ENCODE measurements at regions not wholly inside any gene's neighbourhood (a gene's known extent, or its start where the extent isn't known, plus 50 kb on each side); places are given as distances from the start of the nearest gene placed in this dataset.

DNA sequence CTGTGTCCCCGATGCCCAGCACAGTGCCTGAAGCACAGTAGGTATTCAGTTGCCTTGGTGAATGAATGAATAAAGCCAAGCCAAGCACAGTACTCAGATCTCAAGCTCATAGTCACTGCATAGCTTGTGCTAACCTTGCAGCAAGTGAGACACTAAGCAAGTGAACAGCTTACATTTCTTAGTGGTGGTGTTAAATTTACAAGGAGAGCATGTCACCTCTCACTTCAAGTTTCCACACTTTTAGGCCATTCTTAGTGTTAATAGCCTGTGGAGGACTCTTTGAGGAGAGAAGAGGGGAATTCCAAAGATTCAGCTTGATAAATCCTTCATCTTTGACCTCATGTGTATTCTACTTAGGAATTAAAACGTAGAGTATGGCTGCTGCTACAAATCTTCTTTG, 104.7 kb downstream of the C9orf152 start:
- no peak for DNase-seq

DNA sequence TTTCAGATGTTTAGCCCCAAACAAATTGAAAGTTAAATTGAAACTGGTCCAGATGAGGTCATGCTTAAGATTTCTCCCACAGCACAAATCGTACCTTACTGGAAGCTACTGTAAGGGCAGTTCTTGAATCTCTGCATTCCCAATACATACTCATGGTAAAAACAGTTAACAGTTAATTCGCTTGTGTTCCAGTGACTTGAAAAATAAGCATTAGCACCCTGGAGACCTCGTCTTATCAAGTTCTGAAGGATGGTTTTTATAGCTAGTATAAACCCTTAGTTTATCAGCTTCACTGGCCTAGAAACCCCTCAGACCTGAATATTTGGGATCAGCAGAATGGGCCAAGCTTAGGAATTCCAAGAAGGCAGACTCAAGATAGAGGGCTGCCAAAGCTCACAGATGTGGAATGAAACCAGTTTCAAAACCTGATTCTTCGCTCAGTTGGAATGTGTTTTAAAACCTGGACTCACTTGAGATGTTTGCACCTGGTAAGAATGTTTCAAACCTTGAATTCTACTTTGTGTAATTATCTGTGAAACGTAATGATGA, 103.6 kb downstream of the C9orf152 start:
- no peak for DNase-seq

DNA sequence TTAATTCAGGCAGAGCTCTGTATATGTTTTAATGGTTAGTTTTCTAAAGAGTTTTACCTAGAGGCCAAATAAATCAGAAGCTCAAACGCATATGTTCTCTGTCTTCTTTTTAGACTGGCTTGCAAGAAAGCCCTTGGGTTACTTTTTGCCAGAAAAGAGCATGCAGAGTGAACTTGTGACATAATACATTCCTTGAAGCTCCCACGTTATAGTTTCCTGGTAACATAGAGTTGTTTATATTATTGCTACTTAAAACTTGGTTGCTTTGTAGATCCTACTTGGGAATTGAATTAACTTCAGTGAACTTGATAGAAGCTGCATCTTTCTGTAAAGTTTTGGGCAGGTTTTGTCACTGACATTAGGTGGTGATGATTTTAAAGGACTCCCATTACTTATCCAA, 102.9 kb downstream of the C9orf152 start:
- no peak for DNase-seq

DNA sequence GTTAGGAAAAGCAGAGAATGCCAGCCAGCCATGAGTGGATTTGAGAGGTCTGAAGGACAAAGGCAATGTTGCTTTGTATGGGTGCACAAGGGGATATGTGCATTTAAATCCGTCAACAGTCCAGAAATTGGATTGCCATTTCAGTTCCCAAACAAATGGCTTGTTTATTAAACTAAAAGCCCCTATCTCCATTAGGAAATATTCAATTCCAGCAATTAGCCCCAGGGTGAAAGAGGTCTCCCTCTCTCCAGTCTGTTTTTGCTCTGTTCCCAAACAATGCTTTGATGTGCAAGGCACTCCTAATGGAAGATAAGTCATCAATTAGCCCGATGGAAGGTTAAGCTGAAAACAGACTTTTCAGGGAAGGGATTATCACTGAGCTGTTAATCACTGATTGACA, 101.3 kb downstream of the C9orf152 start:
- no peak for DNase-seq

DNA sequence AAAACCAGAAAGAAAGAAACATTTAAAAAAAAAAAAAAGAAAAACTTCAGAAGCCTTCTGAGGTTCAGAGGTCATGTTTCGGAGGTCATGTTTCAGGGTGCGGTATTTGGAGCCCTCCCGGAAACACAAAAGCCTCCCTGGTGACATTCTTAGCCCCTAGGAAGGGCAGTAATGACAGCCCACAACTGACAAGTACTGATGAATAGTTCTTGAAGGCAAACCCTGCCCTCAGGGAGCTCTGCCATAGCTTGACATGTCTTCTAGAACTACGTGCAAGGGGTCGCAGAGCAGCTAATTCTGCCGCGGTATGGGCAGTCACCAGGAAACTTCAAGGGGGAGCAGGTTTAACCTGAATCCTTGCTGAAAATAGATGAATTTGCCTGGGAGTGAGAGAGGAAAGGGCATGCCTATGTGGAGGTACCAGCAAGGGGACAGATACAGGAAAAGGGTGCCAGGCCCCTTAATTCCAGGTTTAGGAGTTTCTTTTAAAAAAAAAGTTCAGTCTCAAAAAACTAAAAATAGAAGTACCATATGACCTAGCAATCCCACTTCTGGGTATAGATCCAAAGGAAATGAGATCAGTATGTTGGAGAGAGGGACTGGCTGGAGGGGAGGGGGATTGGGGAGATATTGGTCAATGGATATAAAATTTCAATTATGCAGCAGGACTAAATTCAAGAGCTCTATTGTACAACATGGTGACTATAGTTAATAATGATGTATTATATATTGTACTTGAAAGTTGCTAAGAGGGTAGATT, 98.4 kb downstream of the C9orf152 start:
- DNase-seq: no peak

DNA sequence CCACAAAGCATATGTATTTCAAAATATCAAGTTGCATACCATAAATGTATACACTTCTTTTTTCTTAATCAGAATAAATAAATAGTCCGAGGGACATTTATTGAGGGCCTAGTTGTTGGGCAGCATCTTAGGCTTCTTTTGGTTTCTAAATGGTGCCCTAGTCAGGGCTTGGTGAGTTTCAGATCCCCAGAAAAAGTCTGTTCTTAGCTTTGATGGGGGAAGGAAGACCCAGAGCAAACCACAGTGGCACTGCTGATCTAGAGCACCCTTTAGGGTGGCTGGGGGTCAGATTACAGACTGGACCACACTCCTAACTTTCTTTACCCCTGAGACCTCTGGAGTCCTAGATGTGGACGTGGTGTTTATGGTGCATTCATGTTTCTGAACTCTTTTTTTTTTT, 97.8 kb downstream of the C9orf152 start:
- no peak for DNase-seq

DNA sequence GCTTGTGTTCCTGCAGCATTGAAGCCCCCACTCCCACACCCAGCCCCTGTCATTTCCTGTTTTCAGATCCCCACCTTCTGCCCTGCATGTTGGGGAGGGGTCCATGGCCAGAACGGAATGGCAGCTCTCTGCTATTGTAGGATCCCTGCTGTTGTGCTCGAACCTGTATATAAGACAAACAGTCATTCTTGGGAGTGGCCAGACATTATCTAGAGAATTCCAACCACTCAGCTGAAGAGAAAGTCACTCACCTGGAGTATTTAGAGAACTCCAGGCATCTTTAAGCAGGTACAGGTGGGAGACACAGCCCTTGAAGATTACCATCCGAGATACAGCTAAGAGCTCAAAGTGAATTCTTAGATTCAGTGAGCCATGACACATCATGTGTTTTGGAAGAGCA, 96.1 kb downstream of the C9orf152 start:
- no peak for DNase-seq

DNA sequence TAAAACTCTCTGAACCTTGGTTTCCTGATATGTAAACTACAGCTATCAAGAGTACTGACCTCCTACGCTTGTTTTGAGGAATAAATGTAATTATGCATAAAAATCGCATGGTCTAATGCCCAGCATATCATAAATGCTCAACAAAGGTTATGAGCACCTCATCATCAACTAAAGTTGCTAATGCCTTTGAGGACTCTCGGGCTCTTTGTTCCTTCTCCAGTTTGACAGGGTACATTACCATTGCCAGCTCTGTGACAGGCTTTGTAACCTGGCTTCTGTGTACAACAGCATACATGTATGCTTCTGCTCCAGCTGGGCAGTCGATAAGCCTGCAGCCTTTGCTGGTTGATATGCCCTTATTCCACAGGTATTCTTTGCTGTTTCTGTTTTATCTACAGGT, 95.2 kb downstream of the C9orf152 start:
- DNase-seq: no peak

DNA sequence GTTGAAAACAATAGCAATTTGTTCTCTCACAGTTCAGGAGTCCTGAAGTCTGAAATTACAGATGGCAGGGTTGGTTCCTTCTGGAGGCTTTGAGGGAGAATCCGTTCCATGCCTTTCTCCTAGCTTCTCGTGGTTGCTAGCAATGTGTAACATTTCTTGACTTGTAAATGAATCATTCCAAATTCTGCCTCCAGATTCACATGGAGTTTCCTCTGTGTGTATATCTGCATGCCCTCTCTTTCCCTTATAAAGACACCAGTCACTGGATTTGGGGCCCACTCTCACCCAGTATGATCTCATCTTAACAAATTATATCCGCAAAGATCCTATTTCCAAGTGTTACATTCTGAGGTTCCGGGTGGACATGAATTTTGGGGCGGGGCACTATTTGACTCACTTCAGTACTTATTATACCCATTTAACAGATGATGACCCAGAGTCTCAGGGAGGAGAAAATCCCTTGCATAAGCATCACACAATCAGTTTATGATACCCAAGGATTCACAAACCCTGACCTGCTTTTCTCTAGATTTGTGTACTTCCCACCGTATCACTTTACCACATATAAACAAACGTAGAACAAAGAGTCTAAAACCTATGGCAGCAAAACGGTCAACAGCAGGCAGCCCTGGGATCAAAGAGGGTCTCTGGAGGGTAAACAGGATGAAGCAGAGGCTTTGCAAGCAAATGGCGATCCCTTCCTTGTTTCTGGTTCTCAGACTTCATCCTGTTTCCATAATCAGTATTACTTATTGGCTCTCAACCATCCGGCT, 93.7 kb downstream of the C9orf152 start:
- no peak for DNase-seq

DNA sequence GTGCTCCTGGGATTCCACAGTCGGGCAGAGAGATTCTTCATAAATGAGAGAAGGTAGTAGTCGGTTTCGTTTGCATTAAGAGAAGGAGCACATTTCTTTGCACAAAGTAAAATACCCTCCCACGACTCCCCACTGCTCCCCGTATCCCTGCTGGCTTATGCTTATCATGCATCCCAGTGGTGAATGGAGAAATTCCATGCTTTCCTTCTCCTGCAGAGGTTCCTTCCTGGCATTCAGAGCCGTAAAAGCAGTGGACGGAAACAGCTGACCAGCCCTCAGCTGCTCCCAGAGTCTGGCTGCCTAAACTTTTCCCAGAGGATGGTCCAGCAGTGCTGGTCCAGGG, 93.1 kb downstream of the C9orf152 start:
- no peak for DNase-seq

DNA sequence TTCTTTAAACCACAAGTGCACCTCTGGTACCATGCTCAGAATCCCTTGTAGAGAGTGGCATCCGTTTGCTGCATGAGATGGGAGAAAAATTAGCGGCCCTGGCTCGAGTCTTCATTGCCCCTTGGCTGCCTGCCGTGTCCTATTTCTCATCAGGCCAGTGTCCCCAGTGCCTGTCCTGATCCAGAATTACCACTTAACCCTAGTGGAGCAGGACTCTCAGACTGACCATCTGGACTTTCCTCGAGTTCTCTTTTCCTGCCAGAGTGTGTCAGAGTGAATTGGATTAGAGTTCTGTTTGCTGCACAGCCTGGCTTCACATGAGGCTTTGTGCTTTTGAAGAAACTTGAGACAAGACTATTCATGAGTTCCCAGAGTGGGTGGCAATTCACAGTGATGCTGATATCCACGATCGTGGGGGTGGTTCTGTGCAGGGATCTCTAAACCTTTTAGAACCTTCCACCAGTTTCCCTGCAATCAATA, 92.6 kb downstream of the C9orf152 start:
- DNase-seq: no peak

DNA sequence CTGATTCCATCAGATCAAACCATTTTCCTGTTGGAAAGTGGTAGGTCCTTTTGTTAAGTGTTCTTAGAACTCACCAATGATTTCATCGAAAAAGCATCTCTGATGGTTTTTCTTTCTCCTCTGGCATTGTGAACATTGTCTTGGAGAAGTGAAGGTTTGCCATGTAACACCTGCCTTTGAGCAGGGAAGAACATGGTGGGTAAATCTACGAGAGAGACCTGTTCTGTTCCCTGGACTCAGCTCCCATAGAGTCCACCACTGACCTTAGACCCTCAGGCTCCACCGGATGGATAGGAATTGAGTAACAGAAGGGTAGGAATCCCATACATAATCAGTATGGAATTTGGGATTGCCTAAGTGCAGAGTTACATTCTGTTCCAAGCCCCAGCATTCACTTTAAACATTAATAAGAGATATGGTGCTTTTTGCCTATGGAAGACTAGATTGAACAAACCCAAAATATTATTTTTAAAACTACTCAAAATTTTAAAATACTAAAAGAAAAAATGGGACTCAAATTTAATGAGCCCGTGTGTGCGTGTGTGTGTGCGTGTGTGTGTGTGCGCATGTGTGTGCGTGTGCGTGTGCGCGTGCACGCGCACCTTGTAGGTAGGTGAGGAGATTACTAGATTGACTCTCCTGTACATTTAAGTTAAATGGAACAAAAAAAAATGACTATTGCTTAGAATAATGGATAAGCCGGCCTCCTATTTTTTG, 92.0 kb downstream of the C9orf152 start:
- DNase-seq: no peak

DNA sequence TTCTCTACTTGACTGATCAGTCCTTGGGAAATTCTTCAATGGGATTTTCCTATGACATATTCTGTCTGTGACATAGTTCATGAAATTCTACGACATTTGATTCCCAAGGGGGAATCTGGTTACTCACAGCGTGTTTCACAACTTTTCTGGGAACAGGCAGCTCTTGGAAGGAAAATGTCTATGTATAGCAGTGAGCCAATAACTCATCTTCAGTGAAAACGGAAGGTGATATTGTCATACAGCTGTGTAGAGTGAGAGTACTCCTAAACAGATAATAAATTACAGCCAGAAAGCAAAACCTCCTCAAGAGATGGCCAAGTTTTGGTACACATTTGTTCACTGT, 91.4 kb downstream of the C9orf152 start:
- no peak for DNase-seq

DNA sequence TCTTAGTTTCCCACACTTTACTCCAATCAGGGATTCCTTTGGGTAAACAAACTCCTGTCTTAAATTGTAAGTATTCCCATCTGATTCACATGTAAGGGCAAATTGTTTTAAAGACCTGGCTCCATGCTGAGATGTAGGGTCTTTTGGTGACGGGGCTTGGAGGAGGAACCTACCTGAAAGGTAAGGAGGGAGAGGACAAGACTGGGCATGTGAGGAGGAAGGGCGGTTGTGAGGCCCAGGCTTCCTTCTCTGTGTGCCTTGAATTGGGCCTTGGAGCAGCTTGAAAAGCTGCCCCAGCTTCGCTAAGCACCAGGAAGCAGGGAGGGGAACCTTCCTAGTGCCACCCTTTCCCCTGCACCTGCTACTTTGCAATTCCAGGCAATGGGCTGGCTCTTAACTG, 86.8 kb downstream of the C9orf152 start:
- DNase-seq: no peak

DNA sequence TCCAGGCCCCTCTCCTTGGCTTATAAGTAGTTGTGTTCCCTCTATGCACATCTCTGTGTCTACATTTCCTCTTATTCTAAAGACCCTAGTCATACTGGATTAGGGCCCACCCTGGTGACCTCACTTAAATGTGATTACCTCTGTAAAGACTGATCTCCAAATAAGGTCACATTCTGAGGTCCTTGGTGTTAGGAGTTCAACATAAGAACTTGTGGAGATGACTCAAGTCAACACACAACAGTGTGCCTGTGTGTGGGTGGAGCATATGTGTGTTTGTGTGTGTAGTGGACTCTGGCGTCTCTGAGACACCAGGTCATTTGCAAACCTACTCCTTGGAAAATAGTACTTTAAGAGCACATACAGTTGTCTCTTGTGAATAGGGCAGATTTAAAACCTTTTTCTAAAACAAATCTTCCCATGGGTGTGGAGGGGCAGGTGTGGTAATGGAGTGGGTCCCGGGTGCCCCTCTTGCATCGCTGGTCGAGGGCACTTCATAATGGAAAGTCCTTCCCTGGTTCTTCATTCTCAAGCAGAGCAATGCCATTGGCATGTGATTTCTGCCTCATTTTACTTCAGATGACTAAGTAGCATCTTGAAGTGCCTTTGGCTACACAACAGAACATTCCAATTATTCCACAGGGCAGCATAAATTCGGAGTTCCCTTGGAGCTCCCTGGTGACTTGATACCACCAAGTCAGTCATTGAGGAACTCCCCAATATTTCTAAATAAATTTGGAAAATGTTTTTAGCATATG, 84.4 kb downstream of the C9orf152 start:
- peak; percentile 46 for DNase-seq

DNA sequence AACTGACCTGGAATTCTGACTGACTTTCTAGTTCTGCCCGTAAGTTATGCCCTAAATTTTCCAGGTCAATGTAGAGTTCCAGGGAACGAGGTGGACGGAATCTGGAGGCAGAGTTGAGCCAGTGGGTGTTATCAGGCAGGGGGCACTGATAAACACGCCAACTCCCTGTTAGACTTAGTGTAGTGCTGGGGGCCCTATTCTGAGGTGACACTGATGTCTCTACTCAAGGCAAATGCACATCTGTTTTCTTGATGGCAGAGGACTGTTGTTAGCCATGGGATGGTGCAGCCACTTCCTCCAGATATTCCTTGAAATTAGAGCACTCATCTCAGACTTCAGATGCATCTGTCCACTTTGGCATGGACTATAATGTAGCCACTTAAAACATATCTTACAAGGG, 83.5 kb downstream of the C9orf152 start:
- no peak for DNase-seq

DNA sequence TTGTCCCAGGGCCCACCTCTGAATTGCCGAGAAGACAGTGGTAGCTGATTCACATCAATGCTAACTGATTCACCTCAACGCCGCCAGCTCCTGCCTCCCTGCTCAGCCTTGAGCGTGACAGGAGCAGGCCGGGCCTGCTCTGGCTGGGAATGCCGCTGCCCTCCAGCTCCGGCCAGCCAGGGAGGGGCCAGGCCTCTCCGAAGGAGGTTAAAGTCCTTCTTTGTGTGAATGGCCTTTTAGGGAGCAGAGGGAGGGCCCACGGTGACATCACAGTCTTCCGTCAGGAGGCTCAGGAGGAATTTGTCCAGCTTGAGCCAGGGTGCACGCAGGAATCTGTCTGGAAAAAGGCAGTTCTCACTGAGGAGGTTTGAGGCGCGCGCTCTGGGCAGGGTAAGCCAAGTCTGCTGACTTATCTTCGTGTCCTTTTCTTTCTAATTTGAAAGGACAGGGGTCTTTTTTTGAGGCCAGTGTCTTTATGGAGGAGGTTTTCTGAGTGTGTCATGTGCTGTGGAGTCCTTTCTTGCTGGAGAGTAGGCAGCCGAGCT, 82.7 kb downstream of the C9orf152 start:
- peak; percentile 97 for DNase-seq

DNA sequence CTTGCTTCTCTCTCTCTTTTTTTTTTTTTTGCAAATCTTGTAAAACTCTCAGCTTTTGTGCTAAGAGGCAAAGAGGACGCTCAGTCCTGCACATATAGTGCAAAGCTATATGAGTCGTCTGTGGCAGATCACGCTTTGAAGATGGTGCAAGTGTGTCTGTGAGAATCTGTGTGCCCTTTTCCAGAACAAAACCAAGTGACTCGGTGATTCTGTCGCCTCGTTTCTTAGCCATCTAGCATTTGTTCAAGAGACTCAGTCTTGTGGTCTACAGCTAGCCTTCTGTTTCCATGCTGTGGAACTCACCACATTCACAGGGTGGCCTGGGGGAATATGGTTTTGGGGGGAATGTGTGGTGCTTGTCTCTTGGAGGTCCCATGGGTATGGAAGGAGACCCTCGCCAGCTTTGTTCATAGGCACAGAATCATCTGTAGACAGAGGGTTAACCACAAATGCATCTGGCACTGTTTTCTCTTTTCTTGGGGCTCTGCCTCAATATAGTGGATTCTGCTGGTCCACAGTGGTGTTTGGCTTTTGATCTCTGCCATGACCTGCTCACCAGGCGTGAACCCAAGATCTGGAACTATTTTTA, 82.1 kb downstream of the C9orf152 start:
- DNase-seq: no peak

DNA sequence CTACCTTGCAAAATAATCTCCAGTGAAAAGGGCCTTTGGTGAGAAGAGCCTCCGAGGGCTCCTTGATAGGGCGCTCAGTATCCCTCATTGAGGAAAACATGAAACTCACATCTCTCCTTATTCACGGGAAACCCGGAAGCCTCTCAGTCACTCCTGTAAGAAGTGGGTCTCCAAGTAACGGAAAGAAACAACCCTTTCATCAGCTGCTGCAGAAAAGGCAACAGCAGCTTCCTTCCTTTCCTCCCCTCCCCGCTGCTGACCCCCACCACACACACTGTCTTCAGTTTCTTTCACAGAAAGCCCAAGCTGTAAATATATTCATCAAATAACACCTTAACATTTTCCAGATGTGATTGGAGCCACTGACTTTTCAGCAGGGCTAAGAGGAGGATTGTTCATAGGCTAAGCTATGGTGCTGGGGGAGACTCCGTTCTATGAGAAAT, 81.4 kb downstream of the C9orf152 start:
- no peak for DNase-seq

DNA sequence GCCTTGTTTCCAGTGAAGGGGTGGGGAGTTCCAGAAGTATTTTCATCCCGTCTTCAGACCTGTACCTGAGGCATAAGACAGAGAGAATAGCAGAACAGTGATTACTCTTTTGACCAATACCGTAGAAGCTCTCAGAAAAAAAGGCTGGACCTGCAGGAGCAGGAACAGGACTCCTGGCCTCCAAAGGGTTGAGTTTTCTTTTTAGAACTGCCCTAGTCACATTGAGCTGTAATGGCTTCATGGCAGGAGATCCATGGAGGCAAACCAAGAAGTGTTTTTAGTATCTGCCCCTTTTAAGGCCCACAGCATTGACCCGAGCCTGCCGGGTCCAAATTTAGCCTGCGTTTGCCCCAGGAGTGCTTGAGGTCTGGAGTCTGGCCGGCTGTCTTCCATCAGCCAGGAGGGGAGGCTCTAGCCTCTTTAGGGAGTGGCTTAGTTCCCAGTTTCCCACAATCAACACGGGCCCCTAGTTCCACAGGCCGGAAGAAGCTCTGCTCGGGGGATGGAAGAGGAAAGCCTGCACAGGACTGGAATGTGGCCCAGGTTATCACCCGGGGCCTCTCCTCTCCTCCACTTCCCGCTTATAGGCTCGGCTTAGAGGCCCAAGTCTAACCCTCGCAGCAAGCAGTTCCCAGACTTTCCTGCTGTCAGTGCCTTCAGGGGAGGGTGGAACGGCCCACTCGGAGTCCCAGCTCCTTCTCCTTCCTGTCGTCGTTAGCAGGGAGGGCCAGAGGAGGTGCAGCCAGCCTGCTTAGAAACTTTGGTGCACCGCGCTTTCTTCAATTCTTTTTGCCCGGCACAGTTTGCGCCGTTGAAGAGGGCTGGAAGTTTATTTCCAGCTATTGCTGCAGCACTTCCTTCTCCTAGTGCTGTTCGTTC, 80.7 kb downstream of the C9orf152 start:
- DNase-seq: no peak

All from amniotic stem cell (primary cell).